GM19397 (cell line): ENCODE measurements at regions not wholly inside any gene's neighbourhood (a gene's known extent, or its start where the extent isn't known, plus 50 kb on each side); places are given as distances from the start of the nearest gene placed in this dataset.
"Not testable (repeated sequence)": the region's sequence is repeated elsewhere in the genome, so short reads cannot be mapped to it uniquely, and the experiment has no call there.

ENCODE experiments used
- ATAC-seq: cut with Tn5 transposase; IDR thresholded peaks from one replicate; pipeline ENCODE4 v1.9.1; 2021; ENCODE audit warnings: mild to moderate bottlenecking, moderate library complexity; ENCODE audit not compliant: unreplicated experiment

DNA sequence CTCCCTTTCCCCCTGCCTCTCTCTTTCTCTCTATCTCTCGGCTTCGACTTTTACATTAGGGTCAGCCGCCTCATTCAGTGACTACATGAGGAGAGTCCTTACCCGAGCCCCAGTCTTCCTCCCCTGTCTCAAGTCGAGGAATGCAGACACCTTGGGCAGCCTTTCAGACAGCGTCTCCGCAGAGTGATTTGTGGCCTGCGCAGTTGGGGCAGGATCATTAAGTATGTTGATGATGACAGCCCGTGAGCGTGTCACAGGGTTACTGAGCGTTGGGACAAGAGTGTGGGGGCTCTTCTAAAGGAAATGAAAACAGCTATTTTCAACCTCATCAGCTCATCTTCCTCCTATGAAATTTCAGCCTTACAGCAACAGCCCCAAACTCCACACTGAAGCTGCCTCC is 312.1 kb upstream of the GATB start:
- ATAC-seq, result no peak

DNA sequence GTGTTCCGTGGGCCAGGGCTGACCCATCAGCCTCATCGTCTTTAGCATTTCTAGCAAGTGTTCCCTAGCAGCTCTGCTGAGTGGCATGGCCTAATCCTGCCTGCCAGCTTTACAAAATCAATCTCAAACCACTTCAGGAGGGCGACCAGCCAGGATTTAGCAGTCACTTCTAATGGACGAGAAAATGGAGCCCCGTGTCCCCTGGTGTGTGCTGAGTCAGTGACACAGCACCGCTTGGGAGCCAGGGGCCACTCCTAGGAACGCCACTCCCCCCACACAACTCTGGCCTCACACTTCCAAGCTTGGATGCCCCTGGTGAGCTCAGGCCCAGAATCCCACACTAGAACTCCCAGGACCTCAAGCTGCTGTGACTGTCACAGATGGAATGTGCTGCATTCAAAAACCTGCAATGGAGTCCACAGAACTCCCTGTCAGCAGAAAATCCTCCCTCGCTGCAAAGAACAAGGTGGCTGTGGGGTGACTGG is 311.2 kb upstream of the GATB start:
- no peak for ATAC-seq

DNA sequence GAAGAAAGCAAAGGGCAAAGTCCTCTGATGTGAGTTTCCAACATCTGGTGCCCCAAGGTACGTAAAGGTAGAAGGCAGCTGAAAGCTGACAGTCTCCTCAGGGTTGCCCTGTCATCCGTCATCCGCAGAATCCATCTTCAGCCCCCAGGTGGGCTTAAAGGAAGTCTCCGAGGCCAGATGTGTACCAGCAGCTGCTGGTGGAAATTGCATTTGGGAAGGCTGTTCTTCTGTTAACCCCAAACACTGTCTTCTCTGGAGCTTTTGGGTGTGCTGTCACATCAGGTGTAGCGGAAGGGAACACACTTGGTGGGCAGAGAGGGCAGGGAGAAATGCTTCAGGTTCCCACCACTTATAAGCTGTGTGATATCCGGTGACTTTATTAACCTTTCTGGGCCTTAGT is 310.0 kb upstream of the GATB start:
- no peak for ATAC-seq

DNA sequence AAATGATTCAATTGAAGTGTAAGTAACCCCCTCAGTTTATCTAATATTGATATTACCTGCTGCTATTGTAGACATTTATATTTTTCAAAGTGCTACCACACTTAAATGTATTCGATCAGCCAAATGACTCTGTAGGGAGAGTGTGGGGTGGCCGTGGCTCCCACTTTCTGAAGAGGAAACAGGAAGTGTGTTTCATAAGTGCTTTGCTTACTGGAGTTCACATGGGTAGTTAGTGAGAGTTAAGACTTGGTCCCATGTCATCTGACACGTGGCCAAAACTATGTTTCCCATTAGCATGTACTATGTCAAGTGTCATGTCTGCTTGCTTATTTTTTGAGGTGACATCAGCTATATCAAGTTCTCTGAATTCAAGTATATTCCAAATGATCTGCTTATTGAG is 308.1 kb upstream of the GATB start:
- no peak for ATAC-seq

DNA sequence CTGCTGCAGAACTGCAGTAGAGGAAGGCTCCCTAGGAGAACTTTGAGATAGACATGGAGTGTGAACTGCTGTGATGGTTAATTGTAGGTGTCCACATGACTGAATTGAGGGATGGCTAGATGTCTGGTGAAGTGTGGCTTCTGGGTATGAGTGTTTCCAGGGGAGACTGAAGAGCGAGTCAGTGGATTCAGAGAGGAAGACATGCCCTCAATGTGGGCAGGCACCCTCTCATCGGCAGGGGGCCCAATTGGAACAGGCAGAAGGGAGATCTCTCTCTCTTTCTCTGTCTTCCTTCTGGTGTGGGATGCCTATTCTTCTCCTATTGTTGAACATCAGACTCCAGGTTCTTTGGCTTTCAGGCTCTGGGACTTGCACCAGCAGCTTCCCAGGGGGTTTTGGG is 304.7 kb upstream of the GATB start:
- ATAC-seq, result no peak

DNA sequence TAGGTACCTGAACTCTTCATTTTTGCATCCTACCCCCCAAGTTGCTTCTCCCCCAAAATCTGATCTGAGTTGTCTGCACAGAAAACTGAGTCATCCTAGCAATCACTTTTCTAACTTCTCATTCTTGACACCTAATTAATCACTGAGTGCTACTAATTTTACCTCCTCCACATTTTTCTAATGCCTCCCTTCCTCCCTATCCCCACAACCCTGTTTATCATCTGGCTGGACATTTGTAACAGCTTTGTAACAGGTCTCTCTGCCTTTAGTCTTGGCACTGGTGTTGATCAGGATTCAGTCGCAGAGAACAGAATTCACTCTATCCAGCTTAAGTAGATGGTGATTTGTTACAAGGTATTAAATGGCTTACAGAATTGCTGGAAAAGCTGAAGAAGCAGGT is 303.9 kb upstream of the GATB start:
- no peak for ATAC-seq

DNA sequence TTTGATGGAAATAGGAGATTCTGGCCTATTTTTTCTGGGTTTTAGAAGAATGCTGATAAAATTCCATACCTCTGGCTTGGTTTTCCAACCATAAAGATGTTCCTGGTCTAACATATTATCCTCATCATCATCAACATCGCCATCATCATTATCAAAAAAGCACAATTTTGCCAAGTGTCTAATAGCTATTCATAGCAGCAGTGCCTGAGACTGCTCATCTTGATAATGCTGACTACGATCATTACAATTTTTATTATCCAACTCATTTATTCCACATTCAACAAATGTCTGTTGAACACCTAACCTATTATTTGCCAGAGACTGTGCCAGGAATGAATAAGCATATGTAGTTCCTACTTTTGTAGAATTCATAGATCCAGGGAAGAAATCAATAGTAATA is 303.5 kb upstream of the GATB start:
- no peak for ATAC-seq

DNA sequence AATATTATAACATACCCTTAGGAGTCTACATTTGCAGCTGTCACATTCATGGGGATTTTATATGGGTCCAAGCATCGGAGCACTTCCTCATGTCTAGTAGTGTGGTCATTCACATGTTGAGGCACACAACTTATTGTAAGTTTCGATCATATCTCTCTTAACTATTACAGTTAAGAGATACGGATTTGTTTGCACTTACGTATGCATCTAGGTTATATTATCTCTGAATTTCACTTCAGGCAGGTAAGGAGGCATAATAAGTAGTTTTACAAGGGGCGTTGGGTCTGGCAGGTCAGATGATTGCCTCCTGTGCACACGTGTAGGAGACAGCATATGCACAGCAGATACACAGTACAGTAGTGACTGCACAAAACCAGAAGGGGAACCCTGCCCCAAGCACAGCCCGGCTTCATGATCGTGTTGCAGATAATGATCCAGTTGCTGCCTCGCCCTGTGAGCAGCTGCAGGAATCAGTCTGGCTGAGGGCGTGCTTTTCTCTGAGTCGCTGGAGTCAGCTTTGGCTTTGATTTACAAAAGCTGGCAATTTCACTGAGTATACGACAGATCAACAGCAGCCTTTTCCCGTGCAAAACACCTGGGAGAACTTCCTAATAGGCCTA is 302.9 kb upstream of the GATB start:
- ATAC-seq, result no peak

DNA sequence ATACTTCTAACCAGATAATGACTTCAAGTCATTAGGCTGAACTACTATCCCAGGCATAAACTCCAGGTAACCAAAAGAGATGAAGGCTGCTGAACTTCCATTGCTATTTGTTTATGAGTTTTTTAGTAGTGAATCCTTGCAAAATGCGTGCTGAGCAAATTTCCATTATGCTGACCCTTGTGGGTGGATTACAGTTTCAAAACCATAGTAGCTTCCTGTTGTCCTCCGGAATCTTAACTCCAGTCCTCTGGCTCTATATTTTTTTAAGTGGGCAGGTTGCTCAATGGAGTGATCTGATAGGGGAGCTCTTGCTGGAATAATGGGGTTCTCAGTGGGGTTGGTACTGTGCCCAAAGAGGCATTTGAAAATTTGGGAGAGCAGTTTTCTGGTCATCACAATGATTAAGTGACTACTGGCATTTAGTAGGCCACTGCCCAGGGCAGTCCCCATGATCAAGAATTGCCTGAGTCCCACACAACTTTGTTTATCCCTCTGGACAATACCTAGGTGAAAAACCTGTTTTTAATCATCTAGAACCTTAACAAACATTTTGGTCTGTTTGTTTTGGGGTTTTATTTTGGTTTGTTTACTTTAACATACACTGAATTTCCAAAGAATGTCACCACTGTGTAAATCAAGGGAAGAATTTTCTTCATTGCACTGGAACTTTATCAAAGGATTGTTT is 302.3 kb upstream of the GATB start:
- ATAC-seq, result no peak

DNA sequence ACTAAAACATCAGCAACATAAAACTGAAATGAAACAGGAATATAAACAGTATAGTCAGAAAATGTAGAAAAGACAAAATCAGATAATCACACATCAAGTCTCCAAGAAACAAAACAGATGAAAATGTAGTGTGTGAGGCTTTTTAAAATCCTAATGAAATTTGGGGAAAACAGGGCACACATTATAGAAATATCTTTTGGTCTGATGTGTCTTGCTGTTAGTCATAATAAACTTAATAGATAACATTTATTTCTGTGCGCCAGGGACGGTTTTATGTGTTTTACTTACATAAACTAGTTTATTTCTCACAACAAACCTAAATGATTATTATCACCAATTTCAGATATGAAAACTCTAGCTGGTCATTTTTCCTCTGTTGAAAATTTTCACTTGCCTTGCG is 293.9 kb upstream of the GATB start:
- ATAC-seq, result no peak

DNA sequence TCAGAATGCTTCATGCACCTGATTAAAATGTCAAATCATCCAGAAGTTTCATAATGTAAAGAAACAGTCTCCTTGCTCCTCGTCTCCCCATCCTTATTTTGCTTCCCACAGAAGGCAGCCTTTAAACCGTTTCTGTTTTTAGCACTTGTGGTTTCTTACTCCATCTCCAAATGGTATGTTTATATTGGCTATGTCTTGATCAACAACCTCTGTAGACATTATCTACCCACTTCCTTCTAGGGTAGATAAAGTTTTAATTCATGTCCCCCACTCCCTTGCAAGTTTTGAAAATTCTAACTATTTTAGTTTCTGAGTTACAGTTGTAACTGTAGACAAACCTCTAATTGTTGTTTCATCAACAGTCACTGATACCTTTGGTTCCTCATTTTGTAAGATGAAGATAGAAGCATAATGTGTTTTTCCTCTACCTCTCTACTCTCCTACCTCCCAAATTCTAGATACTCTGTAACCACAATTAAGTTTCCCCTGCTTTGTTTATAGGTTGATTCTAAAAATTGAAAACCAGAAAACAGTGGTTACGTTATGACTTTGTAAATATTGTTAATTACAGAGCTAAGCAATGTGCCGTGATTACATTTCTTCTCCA is 291.7 kb upstream of the GATB start:
- no peak for ATAC-seq

DNA sequence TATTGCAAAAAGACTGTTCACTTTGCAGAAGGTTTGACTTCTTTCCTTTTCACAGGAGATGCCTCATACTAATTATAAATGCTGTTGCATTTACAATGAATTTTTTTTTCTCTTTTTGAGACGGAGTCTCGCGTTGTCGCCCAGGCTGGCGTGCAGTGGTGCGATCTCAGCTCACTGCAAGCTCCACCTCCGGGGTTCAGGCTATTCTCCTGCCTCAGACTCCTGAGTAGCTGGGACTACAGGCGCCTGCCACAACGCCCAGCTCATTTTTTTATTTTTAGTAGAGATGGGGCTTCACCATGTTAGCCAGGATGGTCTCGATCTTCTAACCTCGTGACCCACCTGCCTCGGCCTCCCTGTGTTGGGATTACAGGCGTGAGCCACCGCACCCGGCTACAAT is 290.5 kb upstream of the GATB start:
- ATAC-seq, result not testable (repeated sequence)

DNA sequence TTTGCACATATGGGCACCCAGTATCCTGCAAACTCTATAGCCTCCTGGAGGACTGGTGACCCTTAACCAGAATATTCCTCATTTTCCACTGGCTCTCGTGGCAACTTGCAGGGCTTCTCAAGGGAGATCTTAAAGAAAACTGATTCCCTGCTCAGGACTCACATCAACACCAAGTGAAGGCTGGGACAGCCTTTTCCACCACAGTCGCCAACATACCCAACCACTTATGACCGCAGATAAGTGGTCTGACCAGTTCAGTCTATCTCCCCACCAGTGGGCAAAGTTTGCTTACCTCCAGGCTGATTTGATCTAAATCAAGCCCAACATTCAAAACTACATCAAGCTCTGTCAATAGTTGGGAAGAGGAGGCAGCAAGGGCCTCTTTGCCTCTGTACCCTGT is 289.3 kb upstream of the GATB start:
- ATAC-seq, result no peak

DNA sequence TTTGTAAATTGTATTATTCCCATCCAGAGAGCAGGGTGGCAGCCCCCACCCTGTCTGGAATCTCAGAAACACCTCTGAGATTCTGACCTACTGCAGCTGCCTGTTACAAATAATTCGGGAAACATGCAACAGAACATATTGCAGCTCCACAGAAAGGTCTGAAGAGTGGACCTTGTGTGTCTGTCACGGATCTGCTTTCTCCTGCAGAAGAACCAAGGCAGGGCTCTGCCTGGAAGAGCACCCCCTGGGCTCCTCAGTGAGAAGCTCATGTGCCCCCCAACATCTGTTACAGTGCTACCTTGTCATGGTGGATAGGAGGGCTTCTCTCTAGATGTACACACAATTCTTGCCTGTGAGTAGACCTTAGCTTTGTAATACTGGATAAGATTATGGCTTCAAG is 286.6 kb upstream of the GATB start:
- ATAC-seq, result no peak

DNA sequence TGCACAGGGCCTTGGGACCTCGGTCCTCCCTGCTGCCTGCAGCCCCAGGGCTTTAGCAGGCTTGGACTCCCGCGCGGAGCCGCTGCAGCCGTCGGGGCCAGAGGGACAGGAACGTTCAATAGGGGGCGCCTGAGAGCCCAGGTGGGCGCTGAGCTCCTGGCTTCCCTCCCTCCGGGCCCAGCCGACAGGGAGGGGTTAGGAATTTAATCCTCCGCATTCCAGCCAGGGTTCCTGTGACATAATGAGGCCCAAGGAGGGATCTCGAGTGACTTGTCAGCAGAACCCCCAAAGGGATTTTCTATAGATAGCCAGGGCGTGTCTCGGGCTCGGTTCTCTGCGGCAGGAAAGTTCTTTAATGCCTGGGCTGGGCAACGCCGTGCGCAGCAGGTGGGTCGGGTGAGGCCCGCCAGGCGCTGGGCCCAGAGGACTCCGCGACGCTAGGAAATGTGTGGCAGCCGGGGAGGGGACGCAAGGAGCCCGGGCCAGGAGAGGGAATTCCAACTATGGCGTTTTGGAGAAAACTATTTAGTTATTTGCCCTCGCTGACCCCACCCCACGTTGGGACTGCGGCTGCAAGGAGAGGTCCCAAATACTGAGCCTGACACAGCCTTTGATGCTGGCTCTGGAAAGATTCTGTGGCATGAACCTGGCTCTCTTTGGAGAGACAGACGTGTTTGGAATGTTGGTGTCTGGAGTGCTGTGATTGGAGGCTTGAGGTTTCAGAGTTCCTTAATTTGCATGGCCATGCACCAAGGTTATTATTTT is 285.2 kb upstream of the GATB start:
- ATAC-seq, result no peak

DNA sequence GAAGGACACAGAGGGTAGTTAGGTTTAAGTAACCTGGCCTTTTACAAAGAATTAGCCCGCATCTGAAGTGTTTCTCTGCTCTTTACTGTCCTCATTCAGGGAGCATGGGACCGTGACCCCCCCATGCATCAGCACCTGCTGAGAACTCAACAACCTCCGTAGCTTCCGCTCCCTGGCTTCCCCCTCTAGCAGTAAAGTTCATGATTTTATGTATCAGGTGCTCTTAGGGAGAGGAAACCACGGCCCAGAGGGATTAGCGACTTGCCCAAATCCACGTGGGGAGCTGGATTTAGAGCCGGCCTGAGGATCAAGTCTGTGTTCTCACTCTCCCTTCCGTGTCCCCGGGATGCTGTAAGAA is 284.6 kb upstream of the GATB start:
- no peak for ATAC-seq

DNA sequence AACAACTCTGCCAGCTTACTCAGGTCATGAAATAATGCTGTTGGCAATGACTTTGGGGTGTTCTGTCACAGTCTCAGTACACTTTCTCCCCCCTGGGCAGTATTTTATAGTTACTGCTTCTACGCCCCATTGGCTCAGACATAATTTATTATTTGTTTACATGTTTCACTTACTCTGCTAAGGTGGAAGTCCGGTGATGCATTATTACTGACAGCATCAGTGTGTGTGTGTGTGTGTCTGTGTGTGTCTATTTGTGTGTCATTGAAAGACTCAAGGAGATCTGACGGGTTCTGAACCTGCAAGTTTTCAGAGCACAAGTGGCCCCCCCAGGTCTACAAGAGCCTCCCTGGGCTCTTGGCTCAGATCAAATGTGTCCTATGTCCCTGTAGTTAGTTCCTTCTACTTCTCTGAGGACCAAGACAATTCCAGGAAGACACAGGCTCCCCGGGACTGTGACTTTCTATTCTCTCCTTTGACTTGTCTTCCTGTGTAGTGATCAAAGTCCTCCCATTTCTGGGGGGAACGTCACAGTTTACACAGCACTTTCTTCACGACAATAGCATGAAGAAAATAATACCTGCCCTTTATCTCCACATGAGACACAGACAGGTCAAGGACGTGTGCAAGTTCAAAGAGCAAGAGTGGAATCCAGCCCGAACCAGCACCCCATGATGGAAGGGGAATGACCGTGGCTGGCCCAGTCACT is 283.7 kb upstream of the GATB start:
- ATAC-seq, result no peak

DNA sequence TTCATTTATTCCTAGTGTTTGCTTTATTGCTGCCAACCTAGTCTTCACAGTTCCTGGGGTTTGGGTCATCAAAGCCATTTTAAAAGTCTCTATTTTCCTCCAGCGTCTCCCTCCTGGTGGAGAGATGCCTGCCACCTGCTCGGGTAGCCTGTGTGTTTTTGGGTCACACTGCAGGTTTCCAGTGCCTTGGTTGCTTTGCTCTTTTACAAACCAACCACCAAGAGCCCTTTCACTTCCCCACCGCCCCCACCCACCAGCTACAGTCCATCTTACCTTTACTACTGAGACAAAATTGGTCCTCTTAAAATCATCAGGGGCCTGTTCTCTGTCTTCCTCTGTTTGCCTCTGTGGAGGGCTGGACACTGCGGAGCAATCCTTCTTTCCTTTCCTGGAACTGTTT is 280.5 kb upstream of the GATB start:
- ATAC-seq, result no peak

DNA sequence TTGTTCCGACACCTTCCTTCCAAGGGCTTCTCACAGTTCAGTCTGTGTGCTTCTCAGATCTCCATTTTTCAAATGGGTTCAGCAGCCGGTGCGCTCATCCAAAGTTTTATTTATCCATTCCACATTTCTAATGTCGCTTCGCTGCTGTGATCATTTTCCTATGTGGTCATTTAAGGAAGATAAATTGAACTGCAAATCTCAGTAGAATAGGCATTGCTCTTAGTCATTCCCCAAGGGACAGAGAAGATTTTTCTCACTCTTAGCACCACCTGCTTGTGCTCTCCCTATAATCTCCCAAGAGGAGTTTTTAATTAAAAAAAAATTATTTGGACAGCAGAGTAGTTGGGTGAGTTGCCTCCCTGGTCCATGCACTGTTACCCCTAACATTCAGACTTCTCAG is 278.9 kb upstream of the GATB start:
- ATAC-seq, result no peak

DNA sequence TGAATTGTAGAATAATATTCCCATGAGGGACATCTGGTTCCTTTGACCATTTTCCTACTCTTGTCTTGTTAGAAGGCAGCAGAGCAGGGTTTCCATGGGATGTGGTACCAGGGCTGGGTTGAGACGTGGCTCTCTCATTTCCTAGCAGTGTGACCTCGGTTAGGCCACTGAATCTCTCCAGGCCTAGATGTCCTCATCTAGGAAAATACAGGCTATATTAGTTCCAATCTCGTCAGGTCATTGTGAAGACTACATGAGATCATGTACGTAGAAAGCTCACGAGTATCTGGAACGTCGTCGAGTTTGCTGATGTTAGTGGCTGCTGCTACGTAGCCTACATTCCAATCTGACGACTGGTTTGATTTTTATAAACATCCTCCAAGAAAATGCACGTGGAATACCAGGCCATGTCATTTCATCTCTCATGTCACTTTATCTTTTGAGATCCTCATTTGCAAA is 278.2 kb upstream of the GATB start:
- ATAC-seq, result no peak

DNA sequence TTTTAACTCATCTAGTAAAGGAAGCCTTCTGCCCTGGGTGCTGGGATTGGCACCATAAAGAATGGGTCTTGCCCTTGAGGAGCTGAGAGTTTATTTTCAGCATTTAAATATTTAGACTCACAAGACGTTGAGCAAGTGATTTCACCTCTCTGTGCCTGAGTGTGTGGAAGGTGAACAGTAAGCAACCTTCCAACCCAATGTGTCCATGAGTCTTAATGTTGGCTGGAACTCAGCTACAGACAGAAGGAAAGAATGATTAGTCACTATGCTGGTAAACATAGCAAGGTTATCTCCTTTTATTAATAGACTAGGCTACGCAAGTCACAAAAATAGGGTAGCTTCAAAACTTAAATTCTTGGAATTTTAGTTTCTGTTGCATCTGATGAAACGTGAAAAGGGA is 277.4 kb upstream of the GATB start:
- ATAC-seq, result no peak
